ENCODE measurements at regions not wholly inside any gene's neighbourhood (a gene's known extent, or its start where the extent isn't known, plus 50 kb on each side); places are given as distances from the start of the nearest gene placed in this dataset.
"Not testable (repeated sequence)": the region's sequence is repeated elsewhere in the genome, so short reads cannot be mapped to it uniquely, and the experiment has no call there.

GRCh38 chr16:55058576-55058975 lies 127.9 kb downstream of the IRX5 start:
- no peak for TF ChIP-seq CTCF (conservative IDR thresholded peaks at IDR 0.05; ENCODE audit: low read depth, low read length)

GRCh38 chr16:55059146-55059545 lies 128.5 kb downstream of the IRX5 start:
- no peak overlapping the region for H3K4me3 ChIP-seq (ENCODE audit: low read depth, low read length)
- no peak for DNase-seq (ENCODE audit: low read depth)
- TF ChIP-seq CTCF (conservative IDR thresholded peaks at IDR 0.05; ENCODE audit: low read depth, low read length) = no peak

More at GRCh38 chr16:55058576-55058975, 127.9 kb downstream of the IRX5 start:
- DNase-seq (ENCODE audit: low read depth) = no peak
- H3K4me3 ChIP-seq (ENCODE audit: low read depth, low read length) = no peak overlapping the region

DNA sequence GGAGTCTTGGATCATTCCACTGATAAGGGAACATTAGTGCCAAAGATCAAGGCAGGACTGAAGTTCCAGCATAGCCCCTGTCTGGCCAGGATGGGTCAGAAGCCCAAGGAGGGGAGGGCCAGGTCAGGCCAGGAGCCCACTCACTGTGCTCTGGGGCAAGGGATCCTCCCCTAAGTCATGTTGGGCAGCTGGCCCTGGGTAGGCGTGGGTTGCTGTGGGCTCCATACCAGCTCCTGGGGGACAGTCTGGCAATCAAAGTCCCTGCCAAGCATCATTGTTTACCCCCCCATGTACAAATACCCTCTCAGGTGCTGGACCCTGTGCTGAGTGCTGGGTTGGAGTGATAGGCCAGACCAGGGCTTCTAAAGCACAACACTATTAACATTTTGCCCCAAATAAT lies 130.5 kb downstream of the IRX5 start:
- TF ChIP-seq CTCF (conservative IDR thresholded peaks at IDR 0.05; ENCODE audit: low read depth, low read length) = no peak
- no peak for DNase-seq (ENCODE audit: low read depth)
- H3K4me3 ChIP-seq (ENCODE audit: low read depth, low read length) = no peak overlapping the region

GRCh38 chr16:55062442-55062841 lies 131.8 kb downstream of the IRX5 start:
- no peak overlapping the region for H3K4me3 ChIP-seq (ENCODE audit: low read depth, low read length)
- no peak for TF ChIP-seq CTCF (conservative IDR thresholded peaks at IDR 0.05; ENCODE audit: low read depth, low read length)
- no peak for DNase-seq (ENCODE audit: low read depth)

GRCh38 chr16:55072976-55073375 lies 142.3 kb downstream of the IRX5 start:
- TF ChIP-seq CTCF (conservative IDR thresholded peaks at IDR 0.05; ENCODE audit: low read depth, low read length) = no peak

GRCh38 chr16:55073830-55074229 lies 143.2 kb downstream of the IRX5 start:
- TF ChIP-seq CTCF (conservative IDR thresholded peaks at IDR 0.05; ENCODE audit: low read depth, low read length) = no peak
- DNase-seq (ENCODE audit: low read depth) = no peak
- H3K4me3 ChIP-seq (ENCODE audit: low read depth, low read length) = no peak overlapping the region

More at GRCh38 chr16:55072976-55073375, 142.3 kb downstream of the IRX5 start:
- no peak for DNase-seq (ENCODE audit: low read depth)
- H3K4me3 ChIP-seq (ENCODE audit: low read depth, low read length) = no peak overlapping the region

GRCh38 chr16:55075208-55075607 lies 144.5 kb downstream of the IRX5 start:
- not testable (repeated sequence) for H3K4me3 ChIP-seq (ENCODE audit: low read depth, low read length); DNase-seq (ENCODE audit: low read depth)

DNA sequence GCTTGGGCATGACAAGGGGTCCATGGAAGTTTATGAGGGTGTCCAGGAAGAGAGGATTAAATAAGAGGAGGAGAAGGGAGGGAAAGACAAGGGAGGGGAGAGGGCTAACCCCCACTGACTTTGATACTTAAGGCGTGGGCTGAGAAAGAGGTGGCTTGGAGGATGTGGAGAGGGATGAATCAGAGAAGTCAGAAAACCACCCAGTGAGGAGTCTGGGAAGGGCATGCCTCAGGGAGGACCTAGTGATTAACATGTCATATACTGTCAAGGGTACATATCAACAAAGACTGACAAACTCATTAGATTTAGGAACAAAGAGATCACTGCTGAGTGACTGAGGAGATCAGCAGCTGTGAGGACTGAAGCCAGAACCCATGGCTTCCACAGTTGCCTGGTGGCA lies 145.4 kb downstream of the IRX5 start:
- no peak for DNase-seq (ENCODE audit: low read depth)
- H3K4me3 ChIP-seq (ENCODE audit: low read depth, low read length) = no peak overlapping the region
- TF ChIP-seq CTCF (conservative IDR thresholded peaks at IDR 0.05; ENCODE audit: low read depth, low read length) = no peak
